Astrocyte (in vitro differentiated cells and primary cell): ENCODE measurements at regions not wholly inside any gene's neighbourhood (a gene's known extent, or its start where the extent isn't known, plus 50 kb on each side); places are given as distances from the start of the nearest gene placed in this dataset.

ENCODE experiments used
- DNase-seq: peaks from one replicate; pipeline ENCODE4 v3.0.0-alpha.2; 2010; ENCODE audit warnings: low read depth
- FAIRE-seq: peaks from 2 replicates; lab custom pipeline; 2011; peaks lifted over from hg19 to GRCh38; lab: Jason Lieb, UNC
- H2AFZ ChIP-seq: 2 replicates; pipeline ENCODE4 v1.6.0; 2012; ENCODE audit warnings: low read depth, low read length, inconsistent platforms
- H3K27ac ChIP-seq: 2 replicates; pipeline ENCODE4 v1.5.1; 2011; ENCODE audit warnings: low read depth, low read length, inconsistent platforms
- H3K27me3 ChIP-seq: 2 replicates; pipeline ENCODE4 v1.6.0; 2011; ENCODE audit warnings: low read length, inconsistent platforms; ENCODE audit not compliant: insufficient read depth
- H3K36me3 ChIP-seq: 2 replicates; pipeline ENCODE4 v1.5.1; 2011; ENCODE audit warnings: low read length, inconsistent platforms; ENCODE audit not compliant: insufficient read depth
- H3K4me1 ChIP-seq: 2 replicates; pipeline ENCODE4 v1.5.1; 2011; ENCODE audit warnings: low read length, inconsistent platforms; ENCODE audit not compliant: insufficient read depth
- H3K4me2 ChIP-seq: 2 replicates; pipeline ENCODE4 v1.6.0; 2012; ENCODE audit warnings: low read length, inconsistent platforms
- H3K4me3 ChIP-seq: 2 replicates; pipeline ENCODE4 v1.5.1; 2011; ENCODE audit warnings: low read depth, mild to moderate bottlenecking, low read length, inconsistent platforms; ENCODE audit not compliant: insufficient read depth
- H3K79me2 ChIP-seq: 2 replicates; pipeline ENCODE4 v1.6.0; 2012; ENCODE audit warnings: mild to moderate bottlenecking, low read length, inconsistent platforms; ENCODE audit not compliant: insufficient read depth
- H3K9ac ChIP-seq: 2 replicates; pipeline ENCODE4 v1.6.0; 2012; ENCODE audit warnings: mild to moderate bottlenecking, low read length, inconsistent platforms
- H3K9me3 ChIP-seq: 2 replicates; pipeline ENCODE4 v1.5.1; 2012; ENCODE audit warnings: low read depth, mild to moderate bottlenecking, low read length, inconsistent platforms; ENCODE audit not compliant: insufficient read depth
- H4K20me1 ChIP-seq: 2 replicates; pipeline ENCODE4 v1.6.0; 2012; ENCODE audit warnings: low read length, inconsistent platforms; ENCODE audit not compliant: insufficient read depth
- H3K27ac Mint-ChIP-seq: one replicate; pipeline ENCODE4 v1.8.0; 2021; ENCODE audit warnings: mild to moderate bottlenecking, mixed read lengths; ENCODE audit not compliant: unreplicated experiment
- H3K27me3 Mint-ChIP-seq: one replicate; pipeline ENCODE4 v1.8.0; 2021; ENCODE audit warnings: low read depth, mixed read lengths; ENCODE audit not compliant: unreplicated experiment
- H3K36me3 Mint-ChIP-seq: one replicate; pipeline ENCODE4 v1.8.0; 2021; ENCODE audit warnings: low read depth, mixed read lengths; ENCODE audit not compliant: unreplicated experiment
- H3K4me1 Mint-ChIP-seq: one replicate; pipeline ENCODE4 v1.8.0; 2021; ENCODE audit warnings: low read depth, mixed read lengths; ENCODE audit not compliant: unreplicated experiment
- H3K4me3 Mint-ChIP-seq: one replicate; pipeline ENCODE4 v1.8.0; 2021; ENCODE audit warnings: mild to moderate bottlenecking, moderate library complexity, mixed read lengths; ENCODE audit not compliant: unreplicated experiment
- H3K9me3 Mint-ChIP-seq: one replicate; pipeline ENCODE4 v1.8.0; 2021; ENCODE audit warnings: mild to moderate bottlenecking, mixed read lengths; ENCODE audit not compliant: unreplicated experiment
- CTCF ChIP-seq: IDR thresholded peaks from 2 replicates; pipeline ENCODE4 v1.5.1; 2011; ENCODE audit warnings: low read depth, mild to moderate bottlenecking, inconsistent platforms, low read length, moderate library complexity; ENCODE audit not compliant: insufficient read depth
- EZH2 ChIP-seq: IDR thresholded peaks from 2 replicates; pipeline ENCODE4 v1.6.1; 2012; ENCODE audit warnings: mild to moderate bottlenecking, low read length, inconsistent platforms; ENCODE audit not compliant: insufficient read depth

GRCh38 chr12:46963977-46964971, 115.1 kb upstream of the PCED1B start:
- Mint-ChIP-seq H3K4me1 (peaks cover 27% of the 10 kb centered on the region), H3K9me3 (no peaks in the 10 kb centered on the region), H3K27ac (peak overlapping the region; percentile 90), H3K27me3 (no peaks in the 10 kb centered on the region), H3K4me3 (peak overlapping the region; percentile 36), H3K36me3 (no peaks in the 10 kb centered on the region)
- Histone ChIP-seq H3K9ac (peak overlapping the region; percentile 38), H2AFZ (peak overlapping the region; percentile 39), H3K9me3 (no peaks in the 10 kb centered on the region), H3K4me3 (peak overlapping the region; percentile 24), H3K27ac (peak overlapping the region; percentile 43), H3K27me3 (no peaks in the 10 kb centered on the region), H3K79me2 (no peaks in the 10 kb centered on the region), H4K20me1 (no peaks in the 10 kb centered on the region), H3K36me3 (no peaks in the 10 kb centered on the region), H3K4me1 (peaks cover 16% of the 10 kb centered on the region), H3K4me2 (peak overlapping the region; percentile 77)
- DNase-seq: peak; percentile 84
- no peak for TF ChIP-seq CTCF
- no peak for TF ChIP-seq EZH2
- FAIRE-seq: peak; percentile 64

- H3K79me2 ChIP-seq: no peaks in the 10 kb centered on the region
- FAIRE-seq (no peak), DNase-seq (peak; percentile 42)
- H2AFZ ChIP-seq: no peak overlapping the region
- H3K36me3 ChIP-seq: no peaks in the 10 kb centered on the region
- Mint-ChIP-seq H3K4me3 (no peak overlapping the region), H3K4me1 (peaks cover 21% of the 10 kb centered on the region), H3K27ac (peak overlapping the region; percentile 90), H3K27me3 (no peaks in the 10 kb centered on the region), H3K36me3 (no peaks in the 10 kb centered on the region), H3K9me3 (no peaks in the 10 kb centered on the region)
- H3K4me3 ChIP-seq: no peak overlapping the region
- TF ChIP-seq EZH2 (no peak), CTCF (no peak)
- H3K27ac ChIP-seq: no peak overlapping the region
- peak overlapping the region; percentile 77 for H3K4me2 ChIP-seq
- H3K4me1 ChIP-seq: peaks cover 12% of the 10 kb centered on the region
- H3K27me3 ChIP-seq: no peaks in the 10 kb centered on the region
- H3K9ac ChIP-seq: peak overlapping the region; percentile 38
- no peaks in the 10 kb centered on the region for H4K20me1 ChIP-seq
- no peaks in the 10 kb centered on the region for H3K9me3 ChIP-seq
Observed at GRCh38 chr12:46965137-46965536, 114.3 kb upstream of the PCED1B start.

GRCh38 chr12:46965880-46966279, 113.5 kb upstream of the PCED1B start:
- H3K27me3 ChIP-seq: no peaks in the 10 kb centered on the region
- H3K27ac ChIP-seq: no peak overlapping the region
- Mint-ChIP-seq H3K9me3 (no peaks in the 10 kb centered on the region), H3K27ac (no peak overlapping the region), H3K4me1 (peaks cover 26% of the 10 kb centered on the region), H3K36me3 (no peaks in the 10 kb centered on the region), H3K4me3 (no peak overlapping the region), H3K27me3 (no peaks in the 10 kb centered on the region)
- peaks cover 12% of the 10 kb centered on the region for H3K4me1 ChIP-seq
- no peaks in the 10 kb centered on the region for H4K20me1 ChIP-seq
- DNase-seq: no peak
- no peaks in the 10 kb centered on the region for H3K36me3 ChIP-seq
- H3K4me2 ChIP-seq: no peak overlapping the region
- no peaks in the 10 kb centered on the region for H3K79me2 ChIP-seq
- TF ChIP-seq EZH2 (no peak), CTCF (no peak)
- H3K9me3 ChIP-seq: no peaks in the 10 kb centered on the region
- FAIRE-seq: no peak
- H3K4me3 ChIP-seq: no peak overlapping the region
- no peak overlapping the region for H3K9ac ChIP-seq
- H2AFZ ChIP-seq: no peak overlapping the region
